ENCODE measurements at regions not wholly inside any gene's neighbourhood (a gene's known extent, or its start where the extent isn't known, plus 50 kb on each side); places are given as distances from the start of the nearest gene placed in this dataset.

DNA sequence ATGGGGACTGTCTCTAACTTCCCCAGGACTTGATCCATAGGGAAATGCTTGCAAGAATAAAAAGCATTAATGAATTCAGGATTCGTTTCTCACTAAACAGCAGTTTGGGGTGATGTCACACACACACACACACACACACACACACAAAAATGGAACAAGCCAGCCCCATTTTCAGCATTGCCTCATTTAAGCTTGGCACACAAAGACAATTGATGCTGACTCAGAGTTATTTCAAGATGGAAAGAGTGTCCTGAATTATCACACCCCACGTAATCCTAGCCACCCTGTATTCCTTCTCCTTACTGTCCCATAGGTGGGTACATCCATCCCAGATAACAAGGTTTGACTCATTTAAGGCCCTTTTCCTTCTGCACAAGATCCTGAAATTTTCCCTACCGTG is 345.1 kb upstream of the HS3ST1 start:
- no peaks in the 10 kb centered on the region for H3K27me3 Mint-ChIP-seq
- H3K4me1 Mint-ChIP-seq (ENCODE audit: low read depth), result no peaks in the 10 kb centered on the region
- no peak overlapping the region for H3K27ac Mint-ChIP-seq
- no peaks in the 10 kb centered on the region for H3K36me3 Mint-ChIP-seq (ENCODE audit: low read depth)
- no peak overlapping the region for H3K4me3 Mint-ChIP-seq
- no peaks in the 10 kb centered on the region for H3K9me3 Mint-ChIP-seq

DNA sequence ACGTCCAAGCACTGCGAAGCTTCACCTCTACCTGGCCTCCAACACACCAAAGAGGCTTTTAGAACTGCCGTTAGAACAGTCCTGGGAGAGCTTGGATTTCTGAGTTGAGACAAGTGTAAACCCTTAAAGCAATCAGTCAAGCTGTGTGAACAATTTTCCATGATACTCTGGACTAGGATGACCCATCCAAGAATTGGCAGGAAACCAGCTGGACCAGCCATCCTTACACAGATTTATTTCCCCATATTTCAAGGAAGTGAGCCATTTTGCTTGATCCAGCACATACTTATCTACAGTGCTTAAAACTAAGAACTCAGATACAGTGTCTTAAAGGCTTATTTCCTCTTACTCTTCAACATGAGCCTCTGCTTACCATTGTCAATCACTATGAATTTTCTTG is 340.7 kb upstream of the HS3ST1 start:
- H3K4me3 Mint-ChIP-seq, result no peak overlapping the region
- no peaks in the 10 kb centered on the region for H3K9me3 Mint-ChIP-seq
- no peak overlapping the region for H3K27ac Mint-ChIP-seq
- H3K27me3 Mint-ChIP-seq, result no peaks in the 10 kb centered on the region
- H3K4me1 Mint-ChIP-seq (ENCODE audit: low read depth), result no peaks in the 10 kb centered on the region
- no peaks in the 10 kb centered on the region for H3K36me3 Mint-ChIP-seq (ENCODE audit: low read depth)

DNA sequence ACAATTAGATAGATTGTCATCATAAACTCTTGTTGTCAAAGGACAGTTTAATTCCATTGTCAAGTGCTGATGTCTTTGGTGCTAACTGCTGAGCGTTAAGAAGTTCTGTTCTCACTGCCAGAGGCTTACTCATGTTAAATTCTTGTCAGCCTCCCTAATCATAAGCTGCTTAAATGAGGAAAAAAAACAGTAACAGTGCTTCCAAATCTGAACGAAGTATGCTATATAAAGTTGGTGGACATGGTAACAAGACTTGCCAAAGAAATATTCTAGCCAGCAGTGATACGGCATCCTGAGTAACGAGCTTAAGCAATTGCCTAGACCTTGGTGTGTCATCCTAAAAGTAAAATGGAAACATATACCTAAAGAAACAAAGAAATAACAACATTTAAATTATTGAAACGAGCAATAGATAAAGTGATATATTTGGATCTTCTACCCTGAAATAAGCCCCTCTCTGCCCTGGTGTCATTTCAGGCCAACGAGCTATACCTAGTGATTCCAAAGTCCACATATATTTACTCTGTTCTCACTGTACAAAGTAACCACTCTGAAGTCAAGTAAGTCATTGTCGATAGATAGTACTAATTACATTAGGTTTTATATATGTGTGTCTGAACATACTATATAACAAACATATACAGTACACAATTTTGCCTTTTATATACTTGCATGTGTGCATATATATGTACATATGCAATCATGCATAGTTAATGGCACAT is 339.7 kb upstream of the HS3ST1 start:
- Mint-ChIP-seq H3K36me3 (ENCODE audit: low read depth) (no peaks in the 10 kb centered on the region), H3K27ac (no peak overlapping the region), H3K9me3 (no peaks in the 10 kb centered on the region), H3K27me3 (peaks cover 6% of the 10 kb centered on the region), H3K4me3 (no peak overlapping the region), H3K4me1 (ENCODE audit: low read depth) (no peaks in the 10 kb centered on the region)

DNA sequence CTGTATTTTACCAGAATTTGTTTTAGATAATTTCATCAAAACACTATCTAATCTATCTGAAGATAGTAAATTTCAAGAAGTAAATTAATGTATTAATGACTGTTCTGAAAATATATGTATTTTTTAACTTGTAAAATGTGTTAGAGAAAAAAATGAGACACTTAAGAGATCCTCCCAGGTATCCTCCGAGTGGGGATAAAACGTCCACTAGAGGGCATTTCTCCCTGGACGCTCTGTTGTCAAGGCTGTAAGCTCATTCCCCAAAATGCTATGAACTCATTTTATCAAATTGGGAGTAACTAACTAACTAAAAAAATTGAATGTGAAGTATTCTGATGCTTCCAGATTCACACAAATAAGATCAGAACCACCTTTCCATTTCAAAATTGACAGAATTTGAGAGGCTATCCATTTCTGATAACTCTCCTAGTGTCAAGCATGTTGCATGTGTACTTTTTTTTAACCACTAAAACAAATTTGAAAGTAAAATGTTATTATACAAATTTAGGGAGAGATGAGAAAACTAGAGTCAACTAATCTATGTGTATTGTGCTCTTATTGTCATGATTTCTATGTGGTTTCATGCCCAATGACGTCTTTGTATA is 337.3 kb upstream of the HS3ST1 start:
- H3K27me3 Mint-ChIP-seq, result peaks cover 6% of the 10 kb centered on the region
- H3K36me3 Mint-ChIP-seq (ENCODE audit: low read depth), result no peaks in the 10 kb centered on the region
- H3K4me1 Mint-ChIP-seq (ENCODE audit: low read depth), result no peaks in the 10 kb centered on the region
- H3K9me3 Mint-ChIP-seq, result no peaks in the 10 kb centered on the region
- no peak overlapping the region for H3K27ac Mint-ChIP-seq
- no peak overlapping the region for H3K4me3 Mint-ChIP-seq

DNA sequence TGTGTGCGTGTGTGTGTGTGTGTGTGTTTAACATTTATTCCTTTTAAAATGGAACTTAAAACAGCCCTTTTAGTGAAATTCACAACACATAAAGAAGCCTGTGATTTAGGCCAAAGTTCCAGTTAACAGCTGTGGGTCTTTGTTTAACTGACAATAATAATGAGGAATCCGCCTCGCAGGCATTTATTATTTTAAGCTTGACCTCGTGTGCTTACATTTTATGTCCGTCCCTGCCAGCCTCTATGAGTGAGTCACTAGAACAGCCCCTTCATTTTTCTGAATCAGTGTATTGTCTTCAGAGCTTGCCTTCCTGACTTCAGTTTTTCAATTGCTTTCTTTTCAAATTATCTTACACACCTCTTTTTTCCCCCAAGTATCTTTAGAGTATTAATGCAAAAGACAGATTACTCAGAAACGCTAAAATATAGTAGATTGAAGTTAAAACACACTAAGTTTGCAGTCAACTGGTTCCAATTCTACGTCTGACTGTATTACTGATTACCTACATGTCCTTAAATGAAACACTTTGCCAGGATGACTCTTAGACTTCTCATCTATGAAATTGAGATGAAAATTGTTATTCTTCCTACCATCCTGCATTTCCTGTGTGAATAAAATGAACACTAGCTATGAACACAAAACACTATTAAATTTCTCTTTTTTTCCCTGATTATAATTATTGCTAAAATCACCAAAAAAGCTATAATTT is 319.6 kb upstream of the HS3ST1 start:
- Mint-ChIP-seq H3K4me3 (no peak overlapping the region), H3K36me3 (ENCODE audit: low read depth) (no peaks in the 10 kb centered on the region), H3K4me1 (ENCODE audit: low read depth) (no peaks in the 10 kb centered on the region), H3K27me3 (peaks cover 10% of the 10 kb centered on the region), H3K27ac (no peak overlapping the region), H3K9me3 (peaks cover 6% of the 10 kb centered on the region)

DNA sequence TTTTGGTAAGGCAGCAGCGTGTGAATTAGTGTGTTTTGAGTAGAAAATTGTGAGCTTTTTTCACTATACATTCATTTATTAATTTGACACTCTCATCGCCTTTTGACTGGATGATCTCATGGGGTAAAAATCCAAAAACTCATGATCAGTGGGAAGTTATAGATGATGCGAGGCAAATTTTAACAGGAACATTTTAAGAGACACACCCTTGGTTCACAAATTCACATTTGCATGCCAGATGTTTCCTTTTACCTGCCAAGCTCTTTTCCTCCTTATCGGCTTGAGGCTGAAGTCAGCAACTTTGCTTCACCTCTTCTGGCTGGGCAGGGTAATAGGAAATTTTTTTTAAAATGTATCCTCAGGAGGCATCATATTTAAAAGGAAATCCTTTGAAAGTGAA is 318.0 kb upstream of the HS3ST1 start:
- H3K4me3 Mint-ChIP-seq, result no peak overlapping the region
- no peaks in the 10 kb centered on the region for H3K4me1 Mint-ChIP-seq (ENCODE audit: low read depth)
- H3K27me3 Mint-ChIP-seq, result peaks cover 10% of the 10 kb centered on the region
- H3K27ac Mint-ChIP-seq, result no peak overlapping the region
- no peaks in the 10 kb centered on the region for H3K36me3 Mint-ChIP-seq (ENCODE audit: low read depth)
- H3K9me3 Mint-ChIP-seq, result peaks cover 6% of the 10 kb centered on the region

DNA sequence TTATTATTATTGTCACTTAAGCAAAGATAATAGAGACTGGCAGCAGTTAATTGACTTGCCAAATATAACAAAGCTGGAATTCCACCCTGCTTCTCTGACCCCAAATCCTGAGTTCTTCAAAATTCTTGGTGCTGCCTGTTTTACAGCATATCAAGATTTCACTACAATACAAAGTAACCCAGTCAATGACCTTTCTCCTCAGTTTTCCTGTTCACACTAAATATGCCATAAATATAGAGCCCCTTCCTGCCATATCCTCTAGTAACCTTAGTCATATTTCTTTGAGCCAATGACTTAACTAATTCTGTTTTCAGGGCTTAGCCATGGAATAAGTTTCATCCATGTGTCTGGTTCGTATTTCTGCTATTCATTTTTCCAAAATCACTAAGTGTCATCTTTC is 315.3 kb upstream of the HS3ST1 start:
- Mint-ChIP-seq H3K9me3 (peaks cover 6% of the 10 kb centered on the region), H3K27me3 (peaks cover 15% of the 10 kb centered on the region), H3K36me3 (ENCODE audit: low read depth) (no peaks in the 10 kb centered on the region), H3K4me1 (ENCODE audit: low read depth) (no peaks in the 10 kb centered on the region), H3K4me3 (no peak overlapping the region), H3K27ac (no peak overlapping the region)

DNA sequence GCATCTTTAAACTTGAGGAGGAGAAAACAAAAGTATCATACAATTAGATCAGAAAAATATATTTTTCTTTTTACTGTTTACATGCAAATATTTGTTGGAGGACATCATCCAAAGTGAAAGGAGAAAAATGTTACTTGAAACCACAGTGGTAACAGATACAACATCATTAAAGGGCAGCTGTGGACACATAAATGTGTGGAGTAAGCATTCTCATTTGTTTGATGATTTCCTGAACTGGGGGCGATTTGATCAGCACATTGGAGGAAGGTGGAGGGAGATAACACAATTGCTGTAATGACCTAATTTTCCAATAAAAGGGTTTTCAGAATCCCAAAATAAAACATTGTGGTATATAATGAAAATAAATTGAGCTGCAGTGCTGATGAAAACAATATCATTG is 314.5 kb upstream of the HS3ST1 start:
- Mint-ChIP-seq H3K4me1 (ENCODE audit: low read depth) (no peaks in the 10 kb centered on the region), H3K27me3 (peaks cover 15% of the 10 kb centered on the region), H3K27ac (no peak overlapping the region), H3K4me3 (no peak overlapping the region), H3K36me3 (ENCODE audit: low read depth) (no peaks in the 10 kb centered on the region), H3K9me3 (peaks cover 6% of the 10 kb centered on the region)

DNA sequence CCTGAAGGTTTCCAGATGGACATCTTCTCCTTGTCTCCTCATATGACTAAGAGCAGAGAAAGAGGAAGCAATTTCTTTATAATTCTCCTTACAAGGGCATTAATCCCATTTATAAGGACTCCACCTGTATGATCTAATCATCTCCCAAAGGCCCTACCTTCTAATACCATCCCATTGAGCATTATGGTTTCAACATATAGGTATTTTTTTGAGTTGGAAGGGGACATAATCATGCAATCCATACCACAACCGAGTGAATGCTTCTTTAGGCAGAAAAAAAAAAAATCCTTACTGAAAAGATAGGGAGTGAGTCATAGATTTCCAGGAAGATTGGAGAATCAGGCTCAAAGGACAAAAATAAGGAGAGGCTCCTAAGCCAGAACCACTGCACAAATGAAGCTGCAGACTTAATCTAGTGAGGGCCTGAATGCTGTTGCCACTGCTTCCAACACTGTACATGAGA is 312.5 kb upstream of the HS3ST1 start:
- Mint-ChIP-seq H3K27ac (no peak overlapping the region), H3K9me3 (peaks cover 6% of the 10 kb centered on the region), H3K4me3 (no peak overlapping the region), H3K4me1 (ENCODE audit: low read depth) (no peaks in the 10 kb centered on the region), H3K36me3 (ENCODE audit: low read depth) (no peaks in the 10 kb centered on the region), H3K27me3 (peaks cover 15% of the 10 kb centered on the region)

DNA sequence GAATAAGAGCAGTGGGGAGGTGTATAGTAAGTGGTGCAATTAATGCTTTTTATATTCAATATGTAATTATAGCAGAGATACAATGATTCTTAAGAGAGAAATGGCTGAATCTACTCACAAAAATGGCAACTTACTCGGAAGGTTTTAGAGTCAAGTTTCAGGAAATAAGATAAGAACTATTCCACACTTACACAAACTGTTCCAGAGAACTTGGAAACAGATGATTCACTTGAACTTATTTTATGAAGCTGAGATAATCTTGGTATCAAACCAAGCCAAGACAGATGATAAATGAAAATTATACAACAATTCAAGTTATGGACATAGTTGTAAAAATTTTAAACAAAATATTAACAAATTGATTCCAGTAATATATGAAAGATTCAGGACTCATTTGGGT is 311.3 kb upstream of the HS3ST1 start:
- no peaks in the 10 kb centered on the region for H3K36me3 Mint-ChIP-seq (ENCODE audit: low read depth)
- no peak overlapping the region for H3K27ac Mint-ChIP-seq
- H3K27me3 Mint-ChIP-seq, result peaks cover 8% of the 10 kb centered on the region
- no peak overlapping the region for H3K4me3 Mint-ChIP-seq
- H3K4me1 Mint-ChIP-seq (ENCODE audit: low read depth), result no peaks in the 10 kb centered on the region
- H3K9me3 Mint-ChIP-seq, result no peaks in the 10 kb centered on the region

DNA sequence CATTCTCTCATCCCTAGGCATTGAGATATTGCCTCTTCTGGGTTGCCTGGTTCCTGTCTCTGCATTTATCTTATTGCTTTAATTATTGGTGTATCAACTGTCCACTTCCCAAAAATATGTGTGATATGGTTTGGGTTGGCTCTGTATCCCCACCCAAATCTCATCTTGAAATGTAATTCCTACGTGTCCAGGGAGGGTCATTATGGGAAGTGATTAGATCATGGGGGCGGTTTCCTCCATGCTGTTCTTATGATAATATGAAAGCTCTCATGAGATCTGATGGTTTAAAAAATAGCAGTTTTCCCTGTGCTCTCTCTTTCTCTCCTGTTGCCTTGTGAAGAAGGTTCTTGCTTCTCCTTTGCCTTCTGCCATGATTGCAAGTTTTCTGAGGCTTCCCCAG is 308.3 kb upstream of the HS3ST1 start:
- Mint-ChIP-seq H3K9me3 (no peaks in the 10 kb centered on the region), H3K36me3 (ENCODE audit: low read depth) (no peaks in the 10 kb centered on the region), H3K4me3 (no peak overlapping the region), H3K27ac (no peak overlapping the region), H3K27me3 (peaks cover 7% of the 10 kb centered on the region), H3K4me1 (ENCODE audit: low read depth) (no peaks in the 10 kb centered on the region)

DNA sequence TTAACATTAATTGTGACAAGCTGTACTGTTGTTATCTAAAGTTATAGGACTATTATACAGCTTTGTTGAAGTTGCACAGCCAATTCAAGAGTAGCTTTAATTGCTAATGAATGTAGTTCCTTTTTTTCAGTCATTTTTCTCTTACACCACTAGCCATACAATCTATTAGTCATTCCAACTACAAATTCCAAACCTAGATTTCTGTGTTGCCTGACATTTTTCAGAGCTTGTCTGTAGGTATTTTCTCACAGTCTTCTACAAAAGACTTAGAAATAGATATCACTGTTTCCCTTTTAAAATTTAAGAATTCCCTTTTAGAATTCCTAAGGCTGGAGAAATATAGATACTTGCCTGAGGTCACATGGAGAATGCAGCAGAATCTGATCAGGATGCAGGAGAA is 307.0 kb upstream of the HS3ST1 start:
- Mint-ChIP-seq H3K27me3 (peaks cover 7% of the 10 kb centered on the region), H3K9me3 (no peaks in the 10 kb centered on the region), H3K4me3 (no peak overlapping the region), H3K27ac (no peak overlapping the region), H3K36me3 (ENCODE audit: low read depth) (no peaks in the 10 kb centered on the region), H3K4me1 (ENCODE audit: low read depth) (no peaks in the 10 kb centered on the region)

DNA sequence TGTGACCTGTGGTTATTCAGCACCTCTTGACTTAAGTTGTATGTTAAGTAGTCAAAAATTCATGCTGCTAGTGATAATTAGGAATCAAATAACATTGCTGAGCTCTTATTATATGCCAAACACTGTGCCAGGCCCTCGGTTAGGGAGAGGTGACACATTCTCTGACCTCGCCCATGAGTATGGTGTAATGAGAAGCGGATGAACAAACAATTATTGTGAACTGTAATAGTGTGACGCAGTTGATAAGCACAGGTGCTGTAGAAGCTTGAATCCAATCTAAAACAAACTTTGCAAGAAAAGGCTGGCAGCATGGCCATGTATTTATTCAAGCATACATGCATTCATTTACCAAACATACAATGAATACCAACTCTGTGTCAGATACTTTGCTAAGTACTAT is 303.5 kb upstream of the HS3ST1 start:
- Mint-ChIP-seq H3K9me3 (no peaks in the 10 kb centered on the region), H3K36me3 (ENCODE audit: low read depth) (no peaks in the 10 kb centered on the region), H3K4me3 (no peak overlapping the region), H3K27me3 (no peaks in the 10 kb centered on the region), H3K27ac (no peak overlapping the region), H3K4me1 (ENCODE audit: low read depth) (no peaks in the 10 kb centered on the region)

DNA sequence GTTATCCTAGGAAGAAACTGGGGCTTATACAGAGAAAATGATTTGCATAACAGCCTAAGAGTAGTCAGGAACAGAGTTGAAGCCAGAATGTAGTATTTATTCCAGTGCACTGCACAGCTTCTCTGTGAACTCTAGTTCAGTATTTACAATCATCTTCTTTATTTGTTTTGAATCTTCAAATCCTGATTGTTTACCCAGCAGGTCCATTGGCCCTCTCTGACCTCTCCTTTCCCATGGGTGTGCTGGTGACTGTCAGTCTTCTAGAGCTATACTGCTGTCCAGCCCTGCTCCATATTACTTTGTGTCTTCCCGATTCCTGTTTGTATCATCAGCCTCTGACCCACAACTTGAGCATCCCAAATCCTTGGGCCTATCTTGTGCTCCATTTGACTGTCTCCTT is 301.9 kb upstream of the HS3ST1 start:
- Mint-ChIP-seq H3K4me1 (ENCODE audit: low read depth) (no peaks in the 10 kb centered on the region), H3K27ac (no peak overlapping the region), H3K4me3 (no peak overlapping the region), H3K27me3 (no peaks in the 10 kb centered on the region), H3K36me3 (ENCODE audit: low read depth) (no peaks in the 10 kb centered on the region), H3K9me3 (no peaks in the 10 kb centered on the region)

DNA sequence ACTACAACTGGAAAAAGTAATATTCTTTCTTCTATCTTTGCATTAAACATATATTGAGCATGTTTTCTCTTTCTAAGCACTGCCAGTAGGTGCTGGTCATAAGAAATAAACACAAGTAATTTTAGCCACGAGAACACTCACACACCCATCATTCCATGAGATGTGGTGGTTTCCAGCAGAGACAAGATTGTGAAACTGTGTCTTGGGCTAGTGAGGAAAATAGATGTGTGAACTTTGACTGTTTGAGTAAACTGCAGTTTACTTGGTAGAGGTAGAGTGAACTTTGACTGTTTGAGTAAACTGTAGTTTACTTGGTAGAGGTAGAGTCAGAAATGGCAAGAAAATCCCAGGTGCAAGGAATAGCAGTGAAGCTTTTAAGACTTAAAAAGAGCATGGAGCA is 300.9 kb upstream of the HS3ST1 start:
- H3K9me3 Mint-ChIP-seq, result no peaks in the 10 kb centered on the region
- H3K27ac Mint-ChIP-seq, result no peak overlapping the region
- H3K4me1 Mint-ChIP-seq (ENCODE audit: low read depth), result no peaks in the 10 kb centered on the region
- no peaks in the 10 kb centered on the region for H3K36me3 Mint-ChIP-seq (ENCODE audit: low read depth)
- H3K4me3 Mint-ChIP-seq, result no peak overlapping the region
- no peaks in the 10 kb centered on the region for H3K27me3 Mint-ChIP-seq

Data from stimulated activated naive CD8-positive, alpha-beta T cell treated with anti-CD3 and anti-CD28 coated beads, Interleukin-15, Interleukin-2, amounts not matched to agents 100 ng/mL and 50 ng/mL, for 24 hours (primary cell).